ENCODE measurements at regions not wholly inside any gene's neighbourhood (a gene's known extent, or its start where the extent isn't known, plus 50 kb on each side); places are given as distances from the start of the nearest gene placed in this dataset.
A peak's percentile ranks its signal among the peaks of the same experiment; 100 is the strongest.

- Histone ChIP-seq H3K4me3 (no peak overlapping the region), H3K27me3 (no peaks in the 10 kb centered on the region), H3K36me3 (no peaks in the 10 kb centered on the region), H3K4me1 (ENCODE audit: low read depth) (no peaks in the 10 kb centered on the region), H3K9me3 (ENCODE audit: low read depth) (no peaks in the 10 kb centered on the region), H3K27ac (no peak overlapping the region)
- no peak for TF ChIP-seq CTCF (IDR thresholded peaks at IDR 0.05; ENCODE audit: low read depth, low read length)
- DNase-seq (ENCODE audit: low read depth in 1 of 2, low spot score in 1 of 2): peak in 1 of 2 donors; percentile 30
Measured at GRCh38 chr10:10043083-10043482, 974.6 kb upstream of the CELF2 start.

GRCh38 chr10:10044922-10045764, 972.5 kb upstream of the CELF2 start:
- Histone ChIP-seq H3K9me3 (ENCODE audit: low read depth) (no peaks in the 10 kb centered on the region), H3K4me1 (ENCODE audit: low read depth) (no peaks in the 10 kb centered on the region), H3K27me3 (no peaks in the 10 kb centered on the region), H3K36me3 (no peaks in the 10 kb centered on the region), H3K27ac (no peak overlapping the region), H3K4me3 (no peak overlapping the region)
- TF ChIP-seq CTCF (IDR thresholded peaks at IDR 0.05; ENCODE audit: low read depth, low read length): no peak
- no peak for DNase-seq (ENCODE audit: low read depth in 1 of 2, low spot score in 1 of 2)

GRCh38 chr10:10045765-10046028, 972.0 kb upstream of the CELF2 start:
- DNase-seq (ENCODE audit: low read depth in 1 of 2, low spot score in 1 of 2): no peak
- no peak overlapping the region for H3K27ac ChIP-seq
- no peak overlapping the region for H3K4me3 ChIP-seq
- H3K4me1 ChIP-seq (ENCODE audit: low read depth): no peaks in the 10 kb centered on the region
- H3K36me3 ChIP-seq: no peaks in the 10 kb centered on the region
- no peaks in the 10 kb centered on the region for H3K9me3 ChIP-seq (ENCODE audit: low read depth)
- H3K27me3 ChIP-seq: no peaks in the 10 kb centered on the region
- no peak for TF ChIP-seq CTCF (IDR thresholded peaks at IDR 0.05; ENCODE audit: low read depth, low read length)

- Histone ChIP-seq H3K36me3 (no peaks in the 10 kb centered on the region), H3K27me3 (no peaks in the 10 kb centered on the region), H3K9me3 (ENCODE audit: low read depth) (no peaks in the 10 kb centered on the region), H3K4me3 (no peak overlapping the region), H3K27ac (no peak overlapping the region), H3K4me1 (ENCODE audit: low read depth) (no peaks in the 10 kb centered on the region)
- DNase-seq (ENCODE audit: low read depth in 1 of 2, low spot score in 1 of 2): no peak
- TF ChIP-seq CTCF (IDR thresholded peaks at IDR 0.05; ENCODE audit: low read depth, low read length): no peak
Measured at GRCh38 chr10:10047426-10047825, 970.2 kb upstream of the CELF2 start.

GRCh38 chr10:10053051-10053450, 964.6 kb upstream of the CELF2 start:
- no peaks in the 10 kb centered on the region for H3K4me1 ChIP-seq (ENCODE audit: low read depth)
- no peaks in the 10 kb centered on the region for H3K36me3 ChIP-seq
- DNase-seq (ENCODE audit: low read depth in 1 of 2, low spot score in 1 of 2): no peak
- H3K9me3 ChIP-seq (ENCODE audit: low read depth): no peaks in the 10 kb centered on the region
- H3K27me3 ChIP-seq: no peaks in the 10 kb centered on the region
- no peak overlapping the region for H3K4me3 ChIP-seq
- no peak overlapping the region for H3K27ac ChIP-seq
- TF ChIP-seq CTCF (IDR thresholded peaks at IDR 0.05; ENCODE audit: low read depth, low read length): no peak
